HG02884 (cell line): ENCODE measurements at regions not wholly inside any gene's neighbourhood (a gene's known extent, or its start where the extent isn't known, plus 50 kb on each side); places are given as distances from the start of the nearest gene placed in this dataset.
"Not testable (repeated sequence)": the region's sequence is repeated elsewhere in the genome, so short reads cannot be mapped to it uniquely, and the experiment has no call there.

ENCODE experiments used
- ATAC-seq: cut with Tn5 transposase; IDR thresholded peaks from one replicate; pipeline ENCODE4 v1.9.1; 2021; ENCODE audit warnings: mild to moderate bottlenecking, moderate library complexity; ENCODE audit not compliant: unreplicated experiment

- ATAC-seq = no peak
Measured at GRCh38 chr1:118304722-118305359, 119.8 kb upstream of the SPAG17 start.

GRCh38 chr1:118303534-118303933 lies 118.5 kb upstream of the SPAG17 start:
- no peak for ATAC-seq

- ATAC-seq = no peak
Measured at GRCh38 chr1:118303064-118303463, 118.0 kb upstream of the SPAG17 start.

GRCh38 chr1:118302145-118302544 lies 117.1 kb upstream of the SPAG17 start:
- no peak for ATAC-seq

- no peak for ATAC-seq
Measured at GRCh38 chr1:118300808-118301207, 115.8 kb upstream of the SPAG17 start.

- ATAC-seq = no peak
Measured at GRCh38 chr1:118298397-118298796, 113.4 kb upstream of the SPAG17 start.

GRCh38 chr1:118297521-118297920 lies 112.5 kb upstream of the SPAG17 start:
- no peak for ATAC-seq

GRCh38 chr1:118294875-118295642 lies 110.0 kb upstream of the SPAG17 start:
- no peak for ATAC-seq

- ATAC-seq = no peak
Measured at GRCh38 chr1:118291661-118292060, 106.6 kb upstream of the SPAG17 start.

GRCh38 chr1:118290571-118290970 lies 105.5 kb upstream of the SPAG17 start:
- ATAC-seq = no peak

GRCh38 chr1:118290046-118290445 lies 105.0 kb upstream of the SPAG17 start:
- no peak for ATAC-seq

GRCh38 chr1:118280656-118281055 lies 95.6 kb upstream of the SPAG17 start:
- not testable (repeated sequence) for ATAC-seq

- no peak for ATAC-seq
Measured at GRCh38 chr1:118275472-118276115, 90.6 kb upstream of the SPAG17 start.

- no peak for ATAC-seq
Measured at GRCh38 chr1:118272884-118273283, 87.9 kb upstream of the SPAG17 start.

- no peak for ATAC-seq
Measured at GRCh38 chr1:118271883-118272282, 86.9 kb upstream of the SPAG17 start.

GRCh38 chr1:118269598-118269997 lies 84.6 kb upstream of the SPAG17 start:
- no peak for ATAC-seq

- ATAC-seq = no peak
Measured at GRCh38 chr1:118266436-118266835, 81.4 kb upstream of the SPAG17 start.

GRCh38 chr1:118264343-118264742 lies 79.3 kb upstream of the SPAG17 start:
- ATAC-seq = no peak

- ATAC-seq = no peak
Measured at GRCh38 chr1:118262865-118263264, 77.8 kb upstream of the SPAG17 start.

- no peak for ATAC-seq
Measured at GRCh38 chr1:118258975-118259374, 73.9 kb upstream of the SPAG17 start.

GRCh38 chr1:118257946-118258345 lies 72.9 kb upstream of the SPAG17 start:
- no peak for ATAC-seq
